ENCODE measurements at regions not wholly inside any gene's neighbourhood (a gene's known extent, or its start where the extent isn't known, plus 50 kb on each side); places are given as distances from the start of the nearest gene placed in this dataset.

- CTCF ChIA-PET: interaction anchor here (1.5 kb wide), 1 partner anchor 24 kb away, joined by 6 read pairs; no protein-coding TSS in a partner anchor
- no peak overlapping the region for H3K4me3 Mint-ChIP-seq (ENCODE audit: unreplicated experiment)
- TF ChIP-seq CTCF (IDR thresholded peaks at IDR 0.05; ENCODE audit: unreplicated experiment): no peak
- DNase-seq (ENCODE audit: unreplicated experiment): no peak
- POLR2A ChIA-PET: no interaction called here
- H3K9me3 Mint-ChIP-seq (ENCODE audit: unreplicated experiment): no peaks in the 10 kb centered on the region
- intact Hi-C loops (cut with micrococcal nuclease): no loop called here
- H3K27ac Mint-ChIP-seq (ENCODE audit: low read depth, unreplicated experiment): no peak overlapping the region
- H3K4me1 Mint-ChIP-seq (ENCODE audit: insufficient read depth, unreplicated experiment): peaks cover 20% of the 10 kb centered on the region
- H3K27me3 Mint-ChIP-seq (ENCODE audit: insufficient read depth, unreplicated experiment): no peaks in the 10 kb centered on the region
- H3K36me3 Mint-ChIP-seq (ENCODE audit: insufficient read depth, unreplicated experiment): no peaks in the 10 kb centered on the region
- BruUV-seq (replicated peaks): no TSS peak
Observed at GRCh38 chr7:46173476-46174195, 252.6 kb upstream of the IGFBP3 start.

GRCh38 chr7:46170792-46171191, 249.7 kb upstream of the IGFBP3 start:
- TF ChIP-seq CTCF (IDR thresholded peaks at IDR 0.05; ENCODE audit: unreplicated experiment): no peak
- Mint-ChIP-seq H3K4me1 (ENCODE audit: insufficient read depth, unreplicated experiment) (peaks cover 26% of the 10 kb centered on the region), H3K36me3 (ENCODE audit: insufficient read depth, unreplicated experiment) (no peaks in the 10 kb centered on the region), H3K4me3 (ENCODE audit: unreplicated experiment) (no peak overlapping the region), H3K9me3 (ENCODE audit: unreplicated experiment) (no peaks in the 10 kb centered on the region), H3K27ac (ENCODE audit: low read depth, unreplicated experiment) (no peak overlapping the region), H3K27me3 (ENCODE audit: insufficient read depth, unreplicated experiment) (no peaks in the 10 kb centered on the region)
- ChIA-PET POLR2A (no interaction called here), CTCF (no interaction called here)
- no TSS peak for BruUV-seq (replicated peaks)
- DNase-seq (ENCODE audit: unreplicated experiment): no peak
- intact Hi-C loops (cut with micrococcal nuclease): no loop called here

- Mint-ChIP-seq H3K36me3 (ENCODE audit: insufficient read depth, unreplicated experiment) (no peaks in the 10 kb centered on the region), H3K27ac (ENCODE audit: low read depth, unreplicated experiment) (no peak overlapping the region), H3K4me1 (ENCODE audit: insufficient read depth, unreplicated experiment) (peaks cover 26% of the 10 kb centered on the region), H3K9me3 (ENCODE audit: unreplicated experiment) (no peaks in the 10 kb centered on the region), H3K27me3 (ENCODE audit: insufficient read depth, unreplicated experiment) (no peaks in the 10 kb centered on the region), H3K4me3 (ENCODE audit: unreplicated experiment) (no peak overlapping the region)
- BruUV-seq (replicated peaks): no TSS peak
- CTCF ChIA-PET: no interaction called here
- intact Hi-C loops (cut with micrococcal nuclease): no loop called here
- DNase-seq (ENCODE audit: unreplicated experiment): no peak
- POLR2A ChIA-PET: interaction anchor here (2.0 to 2.4 kb wide), 2 partner anchors 8 to 16 kb away, joined by 6 to 13 read pairs; no protein-coding TSS in a partner anchor
- TF ChIP-seq CTCF (IDR thresholded peaks at IDR 0.05; ENCODE audit: unreplicated experiment): no peak
Observed at GRCh38 chr7:46170021-46170420, 248.9 kb upstream of the IGFBP3 start.

- POLR2A ChIA-PET: interaction anchor here (1.3 to 2.4 kb wide), 3 partner anchors 9 to 246 kb away, joined by 6 to 13 read pairs (median 6); no protein-coding TSS in a partner anchor
- DNase-seq (ENCODE audit: unreplicated experiment): no peak
Observed at GRCh38 chr7:46169384-46169755, 248.3 kb upstream of the IGFBP3 start.

More at GRCh38 chr7:46169384-46169755, 248.3 kb upstream of the IGFBP3 start:
- Mint-ChIP-seq H3K4me1 (ENCODE audit: insufficient read depth, unreplicated experiment) (peaks cover 26% of the 10 kb centered on the region), H3K27ac (ENCODE audit: low read depth, unreplicated experiment) (no peak overlapping the region), H3K4me3 (ENCODE audit: unreplicated experiment) (no peak overlapping the region), H3K9me3 (ENCODE audit: unreplicated experiment) (no peaks in the 10 kb centered on the region), H3K27me3 (ENCODE audit: insufficient read depth, unreplicated experiment) (no peaks in the 10 kb centered on the region), H3K36me3 (ENCODE audit: insufficient read depth, unreplicated experiment) (no peaks in the 10 kb centered on the region)
- no peak for TF ChIP-seq CTCF (IDR thresholded peaks at IDR 0.05; ENCODE audit: unreplicated experiment)
- intact Hi-C loops (cut with micrococcal nuclease): loop anchor here (10.0 kb wide), 2 partner anchors 85 to 765 kb away; no protein-coding TSS in a partner anchor
- CTCF ChIA-PET: interaction anchor here (0.6 kb wide), 1 partner anchor 8 kb away, joined by 3 read pairs; no protein-coding TSS in a partner anchor
- BruUV-seq (replicated peaks): no TSS peak
